ENCODE measurements at regions not wholly inside any gene's neighbourhood (a gene's known extent, or its start where the extent isn't known, plus 50 kb on each side); places are given as distances from the start of the nearest gene placed in this dataset.

- TF ChIP-seq CTCF (IDR thresholded peaks at IDR 0.05; ENCODE audit: low read depth, low read length), result no peak
- H3K4me3 ChIP-seq, result no peak overlapping the region
- no peak overlapping the region for H3K27ac ChIP-seq
- H3K9me3 ChIP-seq (ENCODE audit: low read depth), result no peaks in the 10 kb centered on the region
- DNase-seq (ENCODE audit: low read depth in 1 of 2, low spot score in 1 of 2), result no peak
- H3K4me1 ChIP-seq (ENCODE audit: low read depth), result no peaks in the 10 kb centered on the region
- H3K27me3 ChIP-seq, result no peaks in the 10 kb centered on the region
- no peaks in the 10 kb centered on the region for H3K36me3 ChIP-seq
Observed at GRCh38 chr14:28651148-28651547, 115.4 kb upstream of the FOXG1 start.

- H3K4me3 ChIP-seq, result no peak overlapping the region
- no peaks in the 10 kb centered on the region for H3K9me3 ChIP-seq (ENCODE audit: low read depth)
- no peak overlapping the region for H3K27ac ChIP-seq
- H3K4me1 ChIP-seq (ENCODE audit: low read depth), result no peaks in the 10 kb centered on the region
- no peak for TF ChIP-seq CTCF (IDR thresholded peaks at IDR 0.05; ENCODE audit: low read depth, low read length)
- no peak for DNase-seq (ENCODE audit: low read depth in 1 of 2, low spot score in 1 of 2)
- no peaks in the 10 kb centered on the region for H3K36me3 ChIP-seq
- H3K27me3 ChIP-seq, result no peaks in the 10 kb centered on the region
Observed at GRCh38 chr14:28652782-28653181, 113.8 kb upstream of the FOXG1 start.

GRCh38 chr14:28653521-28653920 lies 113.1 kb upstream of the FOXG1 start:
- H3K4me1 ChIP-seq (ENCODE audit: low read depth), result no peaks in the 10 kb centered on the region
- no peak for DNase-seq (ENCODE audit: low read depth in 1 of 2, low spot score in 1 of 2)
- no peaks in the 10 kb centered on the region for H3K36me3 ChIP-seq
- H3K9me3 ChIP-seq (ENCODE audit: low read depth), result no peaks in the 10 kb centered on the region
- TF ChIP-seq CTCF (IDR thresholded peaks at IDR 0.05; ENCODE audit: low read depth, low read length), result no peak
- no peak overlapping the region for H3K4me3 ChIP-seq
- no peak overlapping the region for H3K27ac ChIP-seq
- H3K27me3 ChIP-seq, result no peaks in the 10 kb centered on the region

GRCh38 chr14:28656704-28657255 lies 109.8 kb upstream of the FOXG1 start:
- DNase-seq (ENCODE audit: low read depth in 1 of 2, low spot score in 1 of 2), result no peak
- no peak for TF ChIP-seq CTCF (IDR thresholded peaks at IDR 0.05; ENCODE audit: low read depth, low read length)
- no peaks in the 10 kb centered on the region for H3K4me1 ChIP-seq (ENCODE audit: low read depth)
- H3K27me3 ChIP-seq, result no peaks in the 10 kb centered on the region
- H3K27ac ChIP-seq, result no peak overlapping the region
- H3K4me3 ChIP-seq, result no peak overlapping the region
- no peaks in the 10 kb centered on the region for H3K36me3 ChIP-seq
- H3K9me3 ChIP-seq (ENCODE audit: low read depth), result no peaks in the 10 kb centered on the region

- no peaks in the 10 kb centered on the region for H3K36me3 ChIP-seq
- DNase-seq (ENCODE audit: low read depth in 1 of 2, low spot score in 1 of 2), result peak in 1 of 2 donors; percentile 43
- TF ChIP-seq CTCF (IDR thresholded peaks at IDR 0.05; ENCODE audit: low read depth, low read length), result no peak
- H3K4me3 ChIP-seq, result no peak overlapping the region
- H3K9me3 ChIP-seq (ENCODE audit: low read depth), result no peaks in the 10 kb centered on the region
- no peak overlapping the region for H3K27ac ChIP-seq
- no peaks in the 10 kb centered on the region for H3K27me3 ChIP-seq
- no peaks in the 10 kb centered on the region for H3K4me1 ChIP-seq (ENCODE audit: low read depth)
Observed at GRCh38 chr14:28661171-28661772, 105.3 kb upstream of the FOXG1 start.
